Heart right ventricle (tissue), 16 donors: ENCODE measurements at regions not wholly inside any gene's neighbourhood (a gene's known extent, or its start where the extent isn't known, plus 50 kb on each side); places are given as distances from the start of the nearest gene placed in this dataset.

ENCODE experiments used
- ATAC-seq, 8 donors: fragments of 200-7000 bp; cut with Tn5 transposase; one replicate each; pipeline ENCODE4 v1.9.1; 2020; ENCODE audit warnings: mild to moderate bottlenecking in 8 of 8, moderate library complexity in 8 of 8, moderate number of reproducible peaks in 1 of 8
- DNase-seq, 2 donors: peaks; one replicate each; pipeline ENCODE4 v3.0.0-alpha.2; 2020
- H3K27ac ChIP-seq, 10 donors: fragments of 200-600 bp; sonication (generic) in 2 of 10; one replicate each; pipeline versions ENCODE4 v1.5.0 to v1.8.0; 2020 to 2022; ENCODE audit warnings: mild to moderate bottlenecking in 3 of 10
- H3K27me3 ChIP-seq, 7 donors: fragments of 200-600 bp; one replicate each; pipeline ENCODE4 v1.8.0; 2021 to 2022; ENCODE audit warnings: mild to moderate bottlenecking in 2 of 7
- H3K36me3 ChIP-seq, 9 donors: fragments of 200-600 bp; sonication (generic) in 1 of 9; one replicate each; pipeline versions ENCODE4 v1.5.0 to v1.8.0; 2020 to 2022; ENCODE audit warnings: mild to moderate bottlenecking in 2 of 9
- H3K4me1 ChIP-seq, 9 donors: fragments of 200-600 bp; sonication (generic) in 1 of 9; one replicate each; pipeline versions ENCODE4 v1.5.0 to v1.8.0; 2020 to 2022; ENCODE audit warnings: mild to moderate bottlenecking in 4 of 9
- H3K4me3 ChIP-seq, 10 donors: fragments of 200-600 bp; sonication (generic) in 2 of 10; one replicate each; pipeline versions ENCODE4 v1.5.0 to v1.8.0; 2020 to 2022; ENCODE audit warnings: mild to moderate bottlenecking in 7 of 10, moderate library complexity in 2 of 10
- H3K9me3 ChIP-seq, 11 donors: fragments of 200-600 bp in 10 of 11; sonication (generic) in 2 of 11; one replicate each; pipeline versions ENCODE4 v1.5.0 to v1.8.0; 2013 to 2022; ENCODE audit warnings: mild to moderate bottlenecking in 2 of 11, control low read depth in 1 of 11, moderate library complexity in 1 of 11
- CTCF ChIP-seq, 9 donors: fragments of 200-600 bp; sonication (generic) in 2 of 9; IDR thresholded peaks; one replicate each; pipeline versions ENCODE4 v1.5.0 to v1.8.0; 2021 to 2022; ENCODE audit warnings: antibody characterized with exemption in 9 of 9, mild to moderate bottlenecking in 5 of 9, moderate library complexity in 1 of 9
- whole genome bisulfite sequencing, 2 donors: extraction: QIAGEN DNeasy Blood & Tissue Kit; methylation state at CpG; one replicate each; pipeline ENCODE4 v1.1.7; 2013; ENCODE audit warnings: inconsistent platforms in 1 of 2; 5-methylcytosine and 5-hydroxymethylcytosine counted together
- intact Hi-C, 10 donors: fragments of 100-400 bp; cut with DNase I; formaldehyde crosslinking; loops; one replicate each; pipeline versions ENCODE4 v1.11.1 to v1.14.2; 2022
- donor health status: Arrhythmogenic right ventricular cardiomyopathy.
- donor health status: ischemic (EF 13 %, LVEDD 7.1; RV severe dilation, severe dysfunction).
- donor health status: healthy with polysubstance abuse.
- donor health status: DM: no; HTN: yes; CAD: no.
- donor health status: DM: no; HTN: no; CAD: no.
- donor health status: ischemic (EF 25% LVEDD 6.9; RV normal size, moderate dysfunction).
- donor health status: ischemic (EF 25% LVEDD 5.7; RV mildly dilated, moderate dysfunction).
- donor health status: healthy.
- donor health status: DM: yes; HTN: yes; CAD: no.
- donor health status: Ischemic cardiomyopathy.
- donor health status: ischemic (EF 35%, LVEDD 5.7; RV mildly dilated, moderate dysfunction).
- donor health status: nonischemic (EF 11% LVEDD 7.7; RV severe dilation, severe dysfunction).
- donor health status: DM: yes; HTN: yes; CAD: no.
- donor health status: PGD.
- donor health status: ischemic (EF 29% LVEDD 5.4; RV normal size, mild dysfunction).
- donor health status: nonischemic (EF 23%, LVEDD 6.1; RV moderate dilation, normal function).

- H3K27me3 ChIP-seq: no peaks in the 10 kb centered on the region
- ATAC-seq (no peak), DNase-seq (no peak)
- no peak overlapping the region for H3K27ac ChIP-seq
- no peak overlapping the region for H3K4me3 ChIP-seq
- H3K4me1 ChIP-seq: no peaks in the 10 kb centered on the region
- H3K36me3 ChIP-seq: no peaks in the 10 kb centered on the region
- no peaks in the 10 kb centered on the region for H3K9me3 ChIP-seq
- intact Hi-C loops: no loop called here
- no peak for TF ChIP-seq CTCF (IDR thresholded peaks at IDR 0.05)
Observed at GRCh38 chr4:166432842-166433241, 559.8 kb downstream of the TLL1 start.

- H3K36me3 ChIP-seq: no peaks in the 10 kb centered on the region
- 0% methylated on average over 1 of the region's 1 CpG for WGBS, 2 donors
- H3K4me3 ChIP-seq: no peak overlapping the region
- no peak overlapping the region for H3K27ac ChIP-seq
- ATAC-seq (no peak), DNase-seq (no peak)
- H3K27me3 ChIP-seq: no peaks in the 10 kb centered on the region
- intact Hi-C loops: no loop called here
- no peak for TF ChIP-seq CTCF (IDR thresholded peaks at IDR 0.05)
- peaks cover 0 to 2% (median 0%) of the 10 kb centered on the region in 11 donors for H3K9me3 ChIP-seq
- no peaks in the 10 kb centered on the region for H3K4me1 ChIP-seq
Observed at GRCh38 chr4:166435449-166435848, 562.4 kb downstream of the TLL1 start.

GRCh38 chr4:166458756-166459155 lies 585.7 kb downstream of the TLL1 start:
- Histone ChIP-seq H3K9me3 (peaks cover 0 to 7% (median 0%) of the 10 kb centered on the region in 11 donors), H3K27me3 (no peaks in the 10 kb centered on the region), H3K4me3 (no peak overlapping the region), H3K27ac (no peak overlapping the region), H3K4me1 (no peaks in the 10 kb centered on the region), H3K36me3 (no peaks in the 10 kb centered on the region)
- DNase-seq (no peak), ATAC-seq (no peak)
- intact Hi-C loops: no loop called here
- WGBS, 2 donors: 82 to 100% methylated on average over 1 of the region's 1 CpG
- TF ChIP-seq CTCF (IDR thresholded peaks at IDR 0.05): no peak

- WGBS, 2 donors: 61 to 63% methylated on average over 5 of the region's 5 CpGs
- Histone ChIP-seq H3K4me1 (no peaks in the 10 kb centered on the region), H3K27ac (no peak overlapping the region), H3K36me3 (no peaks in the 10 kb centered on the region), H3K9me3 (peaks cover 0 to 3% (median 0%) of the 10 kb centered on the region in 11 donors), H3K27me3 (no peaks in the 10 kb centered on the region), H3K4me3 (no peak overlapping the region)
- no peak for ATAC-seq
- no peak for DNase-seq
- no peak for TF ChIP-seq CTCF (IDR thresholded peaks at IDR 0.05)
- intact Hi-C loops: no loop called here
Observed at GRCh38 chr4:166459621-166460020, 586.6 kb downstream of the TLL1 start.
